Nephron (organoid): ENCODE measurements at regions not wholly inside any gene's neighbourhood (a gene's known extent, or its start where the extent isn't known, plus 50 kb on each side); places are given as distances from the start of the nearest gene placed in this dataset.

Experiments used
- H3K27ac Mint-ChIP-seq, 3 experiments: 2 replicates each; pipeline ENCODE4 v1.8.0; 2020; ENCODE audit warnings: mixed read lengths in 3 of 3, mild to moderate bottlenecking in 2 of 3, moderate library complexity in 1 of 3
- H3K27me3 Mint-ChIP-seq: 2 replicates; pipeline ENCODE4 v1.8.0; 2021; ENCODE audit warnings: low read depth, mild to moderate bottlenecking, moderate library complexity, mixed read lengths
- H3K36me3 Mint-ChIP-seq: 2 replicates; pipeline ENCODE4 v1.8.0; 2020; ENCODE audit warnings: low read depth, mixed read lengths
- H3K4me1 Mint-ChIP-seq: 2 replicates; pipeline ENCODE4 v1.8.0; 2020; ENCODE audit warnings: mixed read lengths
- H3K4me3 Mint-ChIP-seq, 3 experiments: 2 replicates each; pipeline ENCODE4 v1.8.0; 2020; ENCODE audit warnings: mild to moderate bottlenecking in 3 of 3, mixed read lengths in 3 of 3, moderate library complexity in 2 of 3
- H3K9me3 Mint-ChIP-seq: 2 replicates; pipeline ENCODE4 v1.8.0; 2020; ENCODE audit warnings: mixed read lengths
- TF ChIP-seq, protein P1 (sequence below), 3 experiments: fragments of 200-600 bp; sonication (generic); IDR thresholded peaks; one replicate each; pipeline ENCODE4 v1.5.0; 2021; ENCODE audit warnings: antibody characterized with exemption in 3 of 3; ENCODE audit not compliant: unreplicated experiment in 3 of 3

- peaks cover 8% of the 10 kb centered on the region for H3K27me3 Mint-ChIP-seq
- TF ChIP-seq, protein P1, sequence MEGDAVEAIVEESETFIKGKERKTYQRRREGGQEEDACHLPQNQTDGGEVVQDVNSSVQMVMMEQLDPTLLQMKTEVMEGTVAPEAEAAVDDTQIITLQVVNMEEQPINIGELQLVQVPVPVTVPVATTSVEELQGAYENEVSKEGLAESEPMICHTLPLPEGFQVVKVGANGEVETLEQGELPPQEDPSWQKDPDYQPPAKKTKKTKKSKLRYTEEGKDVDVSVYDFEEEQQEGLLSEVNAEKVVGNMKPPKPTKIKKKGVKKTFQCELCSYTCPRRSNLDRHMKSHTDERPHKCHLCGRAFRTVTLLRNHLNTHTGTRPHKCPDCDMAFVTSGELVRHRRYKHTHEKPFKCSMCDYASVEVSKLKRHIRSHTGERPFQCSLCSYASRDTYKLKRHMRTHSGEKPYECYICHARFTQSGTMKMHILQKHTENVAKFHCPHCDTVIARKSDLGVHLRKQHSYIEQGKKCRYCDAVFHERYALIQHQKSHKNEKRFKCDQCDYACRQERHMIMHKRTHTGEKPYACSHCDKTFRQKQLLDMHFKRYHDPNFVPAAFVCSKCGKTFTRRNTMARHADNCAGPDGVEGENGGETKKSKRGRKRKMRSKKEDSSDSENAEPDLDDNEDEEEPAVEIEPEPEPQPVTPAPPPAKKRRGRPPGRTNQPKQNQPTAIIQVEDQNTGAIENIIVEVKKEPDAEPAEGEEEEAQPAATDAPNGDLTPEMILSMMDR (IDR thresholded peaks at IDR 0.05; ENCODE audit: unreplicated experiment in 3 of 3) = no peak
- no peaks in the 10 kb centered on the region for H3K4me1 Mint-ChIP-seq
- no peak overlapping the region for H3K27ac Mint-ChIP-seq
- no peak overlapping the region for H3K4me3 Mint-ChIP-seq
- no peaks in the 10 kb centered on the region for H3K36me3 Mint-ChIP-seq
- H3K9me3 Mint-ChIP-seq = no peaks in the 10 kb centered on the region
Measured at GRCh38 chr20:52845044-52845443, 127.1 kb upstream of the TSHZ2 start.

GRCh38 chr20:52843425-52843824 lies 128.7 kb upstream of the TSHZ2 start:
- Mint-ChIP-seq H3K27me3 (peaks cover 8% of the 10 kb centered on the region), H3K27ac (no peak overlapping the region)
- TF ChIP-seq, protein P1 (IDR thresholded peaks at IDR 0.05; ENCODE audit: unreplicated experiment in 3 of 3) = no peak

GRCh38 chr20:52841003-52841402 lies 131.2 kb upstream of the TSHZ2 start:
- Mint-ChIP-seq H3K36me3 (no peaks in the 10 kb centered on the region), H3K4me1 (no peaks in the 10 kb centered on the region), H3K9me3 (no peaks in the 10 kb centered on the region), H3K4me3 (no peak overlapping the region), H3K27ac (no peak overlapping the region), H3K27me3 (peaks cover 8% of the 10 kb centered on the region)
- TF ChIP-seq, protein P1 (IDR thresholded peaks at IDR 0.05; ENCODE audit: unreplicated experiment in 3 of 3) = no peak

More at GRCh38 chr20:52843425-52843824, 128.7 kb upstream of the TSHZ2 start:
- Mint-ChIP-seq H3K4me3 (no peak overlapping the region), H3K4me1 (no peaks in the 10 kb centered on the region), H3K36me3 (no peaks in the 10 kb centered on the region), H3K9me3 (no peaks in the 10 kb centered on the region)

- Mint-ChIP-seq H3K4me1 (no peaks in the 10 kb centered on the region), H3K4me3 (no peak overlapping the region), H3K27ac (no peak overlapping the region), H3K9me3 (no peaks in the 10 kb centered on the region), H3K27me3 (peaks cover 8% of the 10 kb centered on the region), H3K36me3 (no peaks in the 10 kb centered on the region)
- TF ChIP-seq, protein P1 (IDR thresholded peaks at IDR 0.05; ENCODE audit: unreplicated experiment in 3 of 3) = no peak
Measured at GRCh38 chr20:52840041-52840440, 132.1 kb upstream of the TSHZ2 start.

DNA sequence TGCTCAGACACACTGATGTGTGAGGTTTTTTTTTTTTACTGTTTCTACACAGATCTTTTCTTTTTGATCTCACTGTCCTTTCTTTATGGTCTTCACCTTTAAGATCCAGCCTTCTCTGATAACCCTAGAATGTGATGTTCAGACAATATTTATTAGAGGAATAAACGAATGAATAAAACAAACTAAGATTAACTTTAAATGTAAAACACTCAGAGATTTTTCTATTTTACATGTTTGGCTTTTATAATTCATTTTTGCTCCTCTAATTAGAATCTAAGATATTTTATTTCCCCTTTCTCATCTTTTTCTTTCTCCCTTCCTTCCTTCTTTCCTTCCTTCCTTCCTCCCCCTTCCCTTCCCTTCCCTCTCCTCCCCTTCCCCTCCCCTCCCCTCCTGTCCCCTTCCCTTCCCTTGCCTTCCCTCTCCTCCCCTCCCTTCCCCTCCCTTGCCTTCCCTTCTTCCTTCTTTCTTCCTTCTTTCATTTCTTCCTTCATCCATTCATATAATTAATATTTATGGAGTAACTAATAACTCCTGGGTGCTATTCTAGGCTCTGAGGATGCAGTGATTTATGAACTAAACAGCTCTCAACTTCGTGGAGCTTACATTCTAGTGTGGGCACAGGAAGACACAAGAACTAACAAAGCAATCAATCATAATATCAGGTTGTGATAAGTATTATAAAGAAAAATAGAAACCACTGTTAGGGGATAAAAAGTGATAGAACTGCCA lies 133.5 kb upstream of the TSHZ2 start:
- no peak overlapping the region for H3K27ac Mint-ChIP-seq
- H3K27me3 Mint-ChIP-seq = peaks cover 8% of the 10 kb centered on the region
- TF ChIP-seq, protein P1 (IDR thresholded peaks at IDR 0.05; ENCODE audit: unreplicated experiment in 3 of 3) = no peak
- H3K4me1 Mint-ChIP-seq = no peaks in the 10 kb centered on the region
- no peaks in the 10 kb centered on the region for H3K36me3 Mint-ChIP-seq
- no peaks in the 10 kb centered on the region for H3K9me3 Mint-ChIP-seq
- H3K4me3 Mint-ChIP-seq = no peak overlapping the region

- Mint-ChIP-seq H3K9me3 (no peaks in the 10 kb centered on the region), H3K27ac (no peak overlapping the region), H3K4me1 (no peaks in the 10 kb centered on the region), H3K4me3 (no peak overlapping the region), H3K27me3 (peaks cover 8% of the 10 kb centered on the region), H3K36me3 (no peaks in the 10 kb centered on the region)
- TF ChIP-seq, protein P1 (IDR thresholded peaks at IDR 0.05; ENCODE audit: unreplicated experiment in 3 of 3) = no peak
Measured at GRCh38 chr20:52837378-52837777, 134.8 kb upstream of the TSHZ2 start.
